Glomerular visceral epithelial cell (primary cell): ENCODE measurements at regions not wholly inside any gene's neighbourhood (a gene's known extent, or its start where the extent isn't known, plus 50 kb on each side); places are given as distances from the start of the nearest gene placed in this dataset.
"Not testable (repeated sequence)": the region's sequence is repeated elsewhere in the genome, so short reads cannot be mapped to it uniquely, and the experiment has no call there.

Experiments used
- DNase-seq: peaks from one replicate; pipeline ENCODE4 v3.0.0-alpha.2; 2016; ENCODE audit errors: extremely low spot score

- DNase-seq, result peak; percentile 76
These were observed 1072.6 kb upstream of the NUDT12 start for GRCh38 chr5:104635227-104635626.

- no peak for DNase-seq
These were observed 1066.3 kb upstream of the NUDT12 start for GRCh38 chr5:104628911-104629310.

- no peak for DNase-seq
These were observed 1063.5 kb upstream of the NUDT12 start for GRCh38 chr5:104626122-104626521.

GRCh38 chr5:104612005-104612404 lies 1049.4 kb upstream of the NUDT12 start:
- no peak for DNase-seq

- DNase-seq, result no peak
These were observed 1048.7 kb upstream of the NUDT12 start for GRCh38 chr5:104611135-104611767.

GRCh38 chr5:104606258-104606829 lies 1043.8 kb upstream of the NUDT12 start:
- no peak for DNase-seq

GRCh38 chr5:104599726-104600125 lies 1037.1 kb upstream of the NUDT12 start:
- no peak for DNase-seq

GRCh38 chr5:104598285-104598684 lies 1035.7 kb upstream of the NUDT12 start:
- DNase-seq, result peak; percentile 30

- no peak for DNase-seq
These were observed 1032.3 kb upstream of the NUDT12 start for GRCh38 chr5:104594850-104595249.

GRCh38 chr5:104576677-104577076 lies 1014.1 kb upstream of the NUDT12 start:
- no peak for DNase-seq

GRCh38 chr5:104573949-104574709 lies 1011.5 kb upstream of the NUDT12 start:
- DNase-seq, result no peak

GRCh38 chr5:104569621-104570020 lies 1007.0 kb upstream of the NUDT12 start:
- no peak for DNase-seq

- DNase-seq, result no peak
These were observed 1001.9 kb upstream of the NUDT12 start for GRCh38 chr5:104564530-104564929.

- no peak for DNase-seq
These were observed 994.4 kb upstream of the NUDT12 start for GRCh38 chr5:104556957-104557356.

- no peak for DNase-seq
These were observed 989.0 kb upstream of the NUDT12 start for GRCh38 chr5:104551628-104552027.

- DNase-seq, result not testable (repeated sequence)
These were observed 984.3 kb upstream of the NUDT12 start for GRCh38 chr5:104546871-104547270.

GRCh38 chr5:104541141-104541785 lies 978.7 kb upstream of the NUDT12 start:
- DNase-seq, result no peak

- peak; percentile 41 for DNase-seq
These were observed 977.9 kb upstream of the NUDT12 start for GRCh38 chr5:104540448-104540847.

- DNase-seq, result no peak
These were observed 977.2 kb upstream of the NUDT12 start for GRCh38 chr5:104539618-104540350.

GRCh38 chr5:104538734-104539133 lies 976.1 kb upstream of the NUDT12 start:
- no peak for DNase-seq

- no peak for DNase-seq
These were observed 970.9 kb upstream of the NUDT12 start for GRCh38 chr5:104533498-104533897.

- no peak for DNase-seq
These were observed 964.3 kb upstream of the NUDT12 start for GRCh38 chr5:104526866-104527265.
